D721Med (cell line): ENCODE measurements at regions not wholly inside any gene's neighbourhood (a gene's known extent, or its start where the extent isn't known, plus 50 kb on each side); places are given as distances from the start of the nearest gene placed in this dataset.

ENCODE experiments used
- DNase-seq: peaks from one replicate; pipeline ENCODE4 v3.0.0; 2011; ENCODE audit warnings: low spot score; ENCODE audit not compliant: insufficient read length
- FAIRE-seq: peaks from 2 replicates; lab custom pipeline; 2011; peaks lifted over from hg19 to GRCh38; lab: Jason Lieb, UNC
- TF ChIP-seq, protein P1 (sequence below): IDR thresholded peaks from 2 replicates; pipeline ENCODE4 v1.5.1; 2012; ENCODE audit warnings: mild to moderate bottlenecking, control low read depth; ENCODE audit not compliant: insufficient read depth; ENCODE audit errors: missing control alignments

DNA sequence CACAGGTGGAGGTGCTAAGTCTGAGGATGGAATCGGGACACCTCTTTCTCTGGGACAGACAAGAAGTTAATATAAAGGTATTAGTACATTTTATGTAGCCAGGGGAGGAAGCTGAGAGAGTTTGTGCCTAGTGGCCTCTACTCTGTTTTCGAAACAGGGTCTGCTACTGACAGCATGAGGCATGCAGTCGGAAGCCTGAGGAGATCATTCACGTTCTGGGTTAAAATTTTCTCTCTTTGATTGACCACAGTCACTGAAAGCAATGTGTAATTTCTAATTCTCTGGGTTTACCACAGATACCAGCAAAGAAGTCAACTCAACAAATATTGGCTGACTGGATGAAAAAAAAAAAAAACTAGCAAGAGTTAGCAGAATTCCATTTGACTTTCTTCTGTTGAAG lies 53.3 kb upstream of the KCTD7 start:
- DNase-seq (no peak), FAIRE-seq (no peak)
- TF ChIP-seq, protein P1, sequence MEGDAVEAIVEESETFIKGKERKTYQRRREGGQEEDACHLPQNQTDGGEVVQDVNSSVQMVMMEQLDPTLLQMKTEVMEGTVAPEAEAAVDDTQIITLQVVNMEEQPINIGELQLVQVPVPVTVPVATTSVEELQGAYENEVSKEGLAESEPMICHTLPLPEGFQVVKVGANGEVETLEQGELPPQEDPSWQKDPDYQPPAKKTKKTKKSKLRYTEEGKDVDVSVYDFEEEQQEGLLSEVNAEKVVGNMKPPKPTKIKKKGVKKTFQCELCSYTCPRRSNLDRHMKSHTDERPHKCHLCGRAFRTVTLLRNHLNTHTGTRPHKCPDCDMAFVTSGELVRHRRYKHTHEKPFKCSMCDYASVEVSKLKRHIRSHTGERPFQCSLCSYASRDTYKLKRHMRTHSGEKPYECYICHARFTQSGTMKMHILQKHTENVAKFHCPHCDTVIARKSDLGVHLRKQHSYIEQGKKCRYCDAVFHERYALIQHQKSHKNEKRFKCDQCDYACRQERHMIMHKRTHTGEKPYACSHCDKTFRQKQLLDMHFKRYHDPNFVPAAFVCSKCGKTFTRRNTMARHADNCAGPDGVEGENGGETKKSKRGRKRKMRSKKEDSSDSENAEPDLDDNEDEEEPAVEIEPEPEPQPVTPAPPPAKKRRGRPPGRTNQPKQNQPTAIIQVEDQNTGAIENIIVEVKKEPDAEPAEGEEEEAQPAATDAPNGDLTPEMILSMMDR, result no peak

DNA sequence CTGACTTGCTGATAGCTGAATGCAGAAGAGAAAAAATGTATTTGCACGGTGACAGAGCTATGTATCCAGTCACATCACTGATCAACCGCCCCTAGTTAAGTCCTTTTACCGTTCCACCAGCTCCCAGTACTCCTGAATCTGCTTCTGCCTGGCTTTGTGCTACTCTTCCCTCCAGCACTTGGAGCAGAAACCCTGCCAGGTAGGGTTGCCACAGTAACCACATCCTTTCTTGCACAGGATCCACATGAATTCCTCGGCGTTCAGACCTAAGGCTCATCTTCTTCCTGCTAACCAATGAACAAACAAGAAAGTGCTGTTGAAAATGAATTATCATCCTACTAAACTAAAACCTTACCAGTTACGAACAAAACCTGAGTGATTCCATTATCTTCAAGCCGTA lies 52.0 kb upstream of the KCTD7 start:
- DNase-seq, result no peak
- no peak for FAIRE-seq
- TF ChIP-seq, protein P1, result no peak
